Caco-2 (cell line): ENCODE measurements at regions not wholly inside any gene's neighbourhood (a gene's known extent, or its start where the extent isn't known, plus 50 kb on each side); places are given as distances from the start of the nearest gene placed in this dataset.

Experiments
- BruUV-seq: library from RNA; stranded (reverse); fragments of 400-500 nt; replicated peaks from 2 replicates; lab custom pipeline; 2021; lab: Mats Ljungman, UMichigan
- CTCF ChIA-PET: fragments of 300-600 bp; sonication (Branson Sonifier 250); formaldehyde crosslinking; loops from one replicate; lab custom pipeline; 2022; ENCODE audit warnings: antibody characterized with exemption; lab: Charles Lee
- POLR2A ChIA-PET: fragments of 300-600 bp; sonication (Branson Sonifier 250); formaldehyde crosslinking; loops from one replicate; lab custom pipeline; 2022; ENCODE audit warnings: antibody characterized with exemption; lab: Charles Lee
- DNase-seq, 2 experiments: peaks; one replicate each; pipeline versions ENCODE4 v3.0.0 to v3.0.0-alpha.2; 2020 to 2022
- H3K27me3 ChIP-seq: replicated peaks from 2 replicates; pipeline ENCODE4 v1.6.0; 2011; ENCODE audit warnings: low read length; ENCODE audit not compliant: control insufficient read depth, insufficient read depth
- H3K36me3 ChIP-seq: 2 replicates; pipeline ENCODE4 v1.5.1; 2011; ENCODE audit warnings: low read length; ENCODE audit not compliant: control insufficient read depth, insufficient read depth
- H3K4me1 ChIP-seq: fragments of 250-450 bp; sonication (Bioruptor Pico); 2 replicates; pipeline ENCODE4 v1.5.1; 2020; ENCODE audit warnings: mild to moderate bottlenecking
- H3K4me3 ChIP-seq: 2 replicates; pipeline ENCODE4 v1.5.1; 2011; ENCODE audit warnings: low read depth, mild to moderate bottlenecking, control low read depth, low read length
- H3K9me3 ChIP-seq: fragments of 250-450 bp; sonication (Bioruptor Pico); 2 replicates; pipeline ENCODE4 v1.5.1; 2020; ENCODE audit warnings: mild to moderate bottlenecking, moderate library complexity
- H3K27ac Mint-ChIP-seq: one replicate; pipeline ENCODE4 v1.8.0; 2022; ENCODE audit warnings: mixed read lengths; ENCODE audit not compliant: unreplicated experiment
- H3K27me3 Mint-ChIP-seq: one replicate; pipeline ENCODE4 v1.8.0; 2022; ENCODE audit warnings: mixed read lengths; ENCODE audit not compliant: insufficient read depth, unreplicated experiment
- H3K36me3 Mint-ChIP-seq: one replicate; pipeline ENCODE4 v1.8.0; 2022; ENCODE audit warnings: mild to moderate bottlenecking, mixed read lengths; ENCODE audit not compliant: insufficient read depth, unreplicated experiment
- H3K4me1 Mint-ChIP-seq: one replicate; pipeline ENCODE4 v1.8.0; 2022; ENCODE audit warnings: low read depth, mixed read lengths; ENCODE audit not compliant: unreplicated experiment
- H3K4me3 Mint-ChIP-seq: one replicate; pipeline ENCODE4 v1.8.0; 2022; ENCODE audit warnings: mild to moderate bottlenecking, moderate library complexity, mixed read lengths; ENCODE audit not compliant: unreplicated experiment
- H3K9me3 Mint-ChIP-seq: one replicate; pipeline ENCODE4 v1.8.0; 2022; ENCODE audit warnings: mixed read lengths; ENCODE audit not compliant: unreplicated experiment
- intact Hi-C: fragments of 100-400 bp; cut with micrococcal nuclease; formaldehyde crosslinking; loops from one replicate; pipeline ENCODE4 v1.10.0; 2022; ENCODE audit not compliant: unreplicated experiment
- TF ChIP-seq, protein P1 (sequence below), 2 experiments: fragments of 200-600 bp in 1 of 2; IDR thresholded peaks; 1 replicate in 1 of 2; 2 replicates in 1 of 2; pipeline versions ENCODE4 v1.5.1 to v1.8.0; 2011 to 2022; ENCODE audit warnings: antibody characterized with exemption in 1 of 2, control low read depth in 1 of 2, inconsistent platforms in 1 of 2, low read depth in 1 of 2, low read length in 1 of 2, mild to moderate bottlenecking in 1 of 2, moderate library complexity in 1 of 2; ENCODE audit not compliant: insufficient read depth in 1 of 2, severe bottlenecking in 1 of 2, unreplicated experiment in 1 of 2

DNA sequence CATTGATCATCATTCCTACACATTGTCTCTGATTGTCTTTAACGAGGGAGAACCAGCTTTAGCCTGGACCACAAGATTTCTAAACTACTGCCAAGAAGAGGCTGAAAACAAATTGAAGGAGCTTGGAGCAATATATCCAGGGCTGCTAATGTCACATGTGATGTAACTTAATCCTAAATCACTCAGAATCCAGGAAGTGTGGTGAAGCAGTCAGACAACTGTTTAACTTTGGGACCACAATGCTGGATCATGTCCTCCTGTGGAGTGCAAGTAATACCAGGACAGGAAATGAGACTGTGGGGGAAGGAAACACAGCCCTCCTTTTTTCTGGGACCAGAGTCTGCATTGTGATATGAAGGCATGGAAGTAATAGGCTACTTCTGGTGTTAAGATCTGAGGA is 430.2 kb downstream of the KCTD12 start:
- TF ChIP-seq, protein P1, sequence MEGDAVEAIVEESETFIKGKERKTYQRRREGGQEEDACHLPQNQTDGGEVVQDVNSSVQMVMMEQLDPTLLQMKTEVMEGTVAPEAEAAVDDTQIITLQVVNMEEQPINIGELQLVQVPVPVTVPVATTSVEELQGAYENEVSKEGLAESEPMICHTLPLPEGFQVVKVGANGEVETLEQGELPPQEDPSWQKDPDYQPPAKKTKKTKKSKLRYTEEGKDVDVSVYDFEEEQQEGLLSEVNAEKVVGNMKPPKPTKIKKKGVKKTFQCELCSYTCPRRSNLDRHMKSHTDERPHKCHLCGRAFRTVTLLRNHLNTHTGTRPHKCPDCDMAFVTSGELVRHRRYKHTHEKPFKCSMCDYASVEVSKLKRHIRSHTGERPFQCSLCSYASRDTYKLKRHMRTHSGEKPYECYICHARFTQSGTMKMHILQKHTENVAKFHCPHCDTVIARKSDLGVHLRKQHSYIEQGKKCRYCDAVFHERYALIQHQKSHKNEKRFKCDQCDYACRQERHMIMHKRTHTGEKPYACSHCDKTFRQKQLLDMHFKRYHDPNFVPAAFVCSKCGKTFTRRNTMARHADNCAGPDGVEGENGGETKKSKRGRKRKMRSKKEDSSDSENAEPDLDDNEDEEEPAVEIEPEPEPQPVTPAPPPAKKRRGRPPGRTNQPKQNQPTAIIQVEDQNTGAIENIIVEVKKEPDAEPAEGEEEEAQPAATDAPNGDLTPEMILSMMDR (IDR thresholded peaks at IDR 0.05; ENCODE audit: insufficient read depth in 1 of 2, low read depth in 1 of 2, low read length in 1 of 2, severe bottlenecking in 1 of 2, unreplicated experiment in 1 of 2): no peak
- CTCF ChIA-PET: no interaction called here
- POLR2A ChIA-PET: no interaction called here
- Histone ChIP-seq H3K4me3 (no peak overlapping the region), H3K27me3 (no peaks in the 10 kb centered on the region), H3K4me1 (no peaks in the 10 kb centered on the region), H3K36me3 (no peaks in the 10 kb centered on the region), H3K9me3 (peaks cover 18% of the 10 kb centered on the region)
- Mint-ChIP-seq H3K9me3 (peaks cover 18% of the 10 kb centered on the region), H3K27me3 (no peaks in the 10 kb centered on the region), H3K4me1 (no peaks in the 10 kb centered on the region), H3K36me3 (no peaks in the 10 kb centered on the region), H3K27ac (no peak overlapping the region), H3K4me3 (no peak overlapping the region)
- no TSS peak for BruUV-seq
- no peak for DNase-seq
- intact Hi-C loops: no loop called here

- intact Hi-C loops: no loop called here
- BruUV-seq: no TSS peak
- Histone ChIP-seq H3K4me1 (no peaks in the 10 kb centered on the region), H3K4me3 (no peak overlapping the region), H3K36me3 (no peaks in the 10 kb centered on the region), H3K27me3 (no peaks in the 10 kb centered on the region), H3K9me3 (peaks cover 18% of the 10 kb centered on the region)
- H3K27ac Mint-ChIP-seq: no peak overlapping the region
- POLR2A ChIA-PET: no interaction called here
- H3K4me3 Mint-ChIP-seq: no peak overlapping the region
- no peaks in the 10 kb centered on the region for H3K36me3 Mint-ChIP-seq
- TF ChIP-seq, protein P1 (IDR thresholded peaks at IDR 0.05; ENCODE audit: insufficient read depth in 1 of 2, low read depth in 1 of 2, low read length in 1 of 2, severe bottlenecking in 1 of 2, unreplicated experiment in 1 of 2): no peak
- H3K4me1 Mint-ChIP-seq: no peaks in the 10 kb centered on the region
- CTCF ChIA-PET: no interaction called here
- peaks cover 24% of the 10 kb centered on the region for H3K9me3 Mint-ChIP-seq
- DNase-seq: no peak
- no peaks in the 10 kb centered on the region for H3K27me3 Mint-ChIP-seq
These were observed 431.2 kb downstream of the KCTD12 start for GRCh38 chr13:76454991-76455390.

DNA sequence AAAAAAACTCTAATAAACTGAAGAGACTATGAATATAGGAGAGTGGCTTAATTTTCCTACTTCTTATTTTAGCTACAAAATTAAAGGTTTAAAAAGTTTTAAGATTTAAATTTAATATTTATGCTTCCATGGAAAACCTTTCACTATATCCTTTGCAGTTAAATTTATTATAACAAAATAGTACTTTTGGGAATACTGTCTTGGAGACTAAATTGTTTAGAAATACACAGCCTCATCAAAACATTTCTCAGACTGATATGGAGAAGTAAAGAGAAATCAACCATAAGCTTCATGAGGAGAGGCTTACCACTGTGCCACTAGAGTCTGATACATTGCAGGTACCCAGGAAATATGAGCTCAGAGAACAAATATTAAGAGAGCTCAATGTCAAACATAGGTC is 436.5 kb downstream of the KCTD12 start:
- no peaks in the 10 kb centered on the region for H3K36me3 Mint-ChIP-seq
- CTCF ChIA-PET: no interaction called here

More for the DNA sequence above, 436.5 kb downstream of the KCTD12 start:
- intact Hi-C loops: no loop called here
- H3K36me3 ChIP-seq: no peaks in the 10 kb centered on the region
- no peak for DNase-seq
- POLR2A ChIA-PET: no interaction called here
- H3K27me3 ChIP-seq: no peaks in the 10 kb centered on the region
- no peak overlapping the region for H3K27ac Mint-ChIP-seq
- no peaks in the 10 kb centered on the region for H3K27me3 Mint-ChIP-seq
- H3K9me3 ChIP-seq: peaks cover 18% of the 10 kb centered on the region
- no peak overlapping the region for H3K4me3 Mint-ChIP-seq
- no peaks in the 10 kb centered on the region for H3K4me1 Mint-ChIP-seq
- no peaks in the 10 kb centered on the region for H3K4me1 ChIP-seq
- TF ChIP-seq, protein P1 (IDR thresholded peaks at IDR 0.05; ENCODE audit: insufficient read depth in 1 of 2, low read depth in 1 of 2, low read length in 1 of 2, severe bottlenecking in 1 of 2, unreplicated experiment in 1 of 2): no peak
- peaks cover 24% of the 10 kb centered on the region for H3K9me3 Mint-ChIP-seq
- no TSS peak for BruUV-seq
- H3K4me3 ChIP-seq: no peak overlapping the region
